ENCODE measurements at regions not wholly inside any gene's neighbourhood (a gene's known extent, or its start where the extent isn't known, plus 50 kb on each side); places are given as distances from the start of the nearest gene placed in this dataset.

GRCh38 chr5:174623433-174624019 lies 100.9 kb upstream of the MSX2 start:
- TF ChIP-seq MAX (IDR thresholded peaks at IDR 0.05) (no peak), YY1 (IDR thresholded peaks at IDR 0.05) (no peak), CTCF (IDR thresholded peaks at IDR 0.05; ENCODE audit: low read depth, low read length, missing input control) (no peak), TAF1 (conservative IDR thresholded peaks at IDR 0.05) (no peak), SP1 (IDR thresholded peaks at IDR 0.05) (no peak), REST (IDR thresholded peaks at IDR 0.05) (no peak), EGR1 (IDR thresholded peaks at IDR 0.05; ENCODE audit: low read depth in 2 of 2) (no peak), HNF4G (IDR thresholded peaks at IDR 0.05) (no peak)
